Activated CD4-positive, alpha-beta T cell treated with anti-CD3 and anti-CD28 coated beads, Interleukin-2, amount 10 ng/mL, durations not matched to agents 7 days and 5 days (primary cell): ENCODE measurements at regions not wholly inside any gene's neighbourhood (a gene's known extent, or its start where the extent isn't known, plus 50 kb on each side); places are given as distances from the start of the nearest gene placed in this dataset.

ENCODE experiments used
- CTCF ChIA-PET: fragments of 350-600 bp; sonication (Branson Sonifier 250); formaldehyde crosslinking; loops from one replicate; lab custom pipeline; 2021; ENCODE audit warnings: antibody characterized with exemption; lab: Charles Lee
- POLR2A ChIA-PET: fragments of 350-600 bp; sonication (Branson Sonifier 250); formaldehyde crosslinking; loops from one replicate; lab custom pipeline; 2021; ENCODE audit warnings: antibody characterized with exemption; lab: Charles Lee
- DNase-seq: peaks from one replicate; pipeline ENCODE4 v3.0.0-alpha.2; 2020
- H3K27ac Mint-ChIP-seq: one replicate; pipeline ENCODE4 v1.8.0; 2021; ENCODE audit warnings: mild to moderate bottlenecking, moderate library complexity, mixed read lengths
- H3K27me3 Mint-ChIP-seq: one replicate; pipeline ENCODE4 v1.8.0; 2021; ENCODE audit warnings: mixed read lengths
- H3K36me3 Mint-ChIP-seq: one replicate; pipeline ENCODE4 v1.8.0; 2021; ENCODE audit warnings: low read depth, mixed read lengths
- H3K4me1 Mint-ChIP-seq: one replicate; pipeline ENCODE4 v1.8.0; 2021; ENCODE audit warnings: mixed read lengths
- H3K4me3 Mint-ChIP-seq: one replicate; pipeline ENCODE4 v1.8.0; 2021; ENCODE audit warnings: mild to moderate bottlenecking, moderate library complexity, mixed read lengths
- H3K9me3 Mint-ChIP-seq: one replicate; pipeline ENCODE4 v1.8.0; 2021; ENCODE audit warnings: mixed read lengths

DNA sequence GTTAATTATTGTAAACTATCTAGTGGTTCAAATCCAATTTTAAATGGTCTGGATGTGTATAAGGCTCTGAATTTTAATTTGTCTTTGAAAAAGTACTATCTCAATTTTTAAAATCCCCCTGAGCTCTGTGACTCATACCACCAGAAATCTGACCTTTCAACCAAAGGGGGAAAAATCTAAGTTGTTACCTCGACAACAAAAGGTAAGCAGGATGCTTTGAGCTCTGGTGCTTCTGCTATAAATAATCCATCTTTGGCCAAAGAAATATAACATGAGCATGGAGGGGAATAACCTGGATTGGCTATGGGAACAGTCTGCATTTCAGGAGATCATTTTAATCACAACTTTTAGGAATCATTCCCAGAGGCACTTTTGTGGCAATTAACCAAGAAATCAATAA lies 76.3 kb upstream of the PCSK1 start:
- no peak overlapping the region for H3K4me3 Mint-ChIP-seq
- H3K9me3 Mint-ChIP-seq, result no peaks in the 10 kb centered on the region
- peaks cover 3% of the 10 kb centered on the region for H3K27me3 Mint-ChIP-seq
- H3K4me1 Mint-ChIP-seq, result no peaks in the 10 kb centered on the region
- POLR2A ChIA-PET, result no interaction called here
- H3K36me3 Mint-ChIP-seq, result no peaks in the 10 kb centered on the region
- CTCF ChIA-PET, result no interaction called here
- DNase-seq, result no peak
- H3K27ac Mint-ChIP-seq, result no peak overlapping the region

GRCh38 chr5:96509721-96510350 lies 76.8 kb upstream of the PCSK1 start:
- Mint-ChIP-seq H3K4me1 (no peaks in the 10 kb centered on the region), H3K4me3 (no peak overlapping the region), H3K27ac (no peak overlapping the region), H3K9me3 (no peaks in the 10 kb centered on the region), H3K36me3 (no peaks in the 10 kb centered on the region), H3K27me3 (no peaks in the 10 kb centered on the region)
- POLR2A ChIA-PET, result no interaction called here
- CTCF ChIA-PET, result interaction anchor here (0.6 kb wide), 1 partner anchor 29 kb away, joined by 3 read pairs; no protein-coding TSS in a partner anchor
- no peak for DNase-seq

- ChIA-PET CTCF (interaction anchor here (1.6 kb wide), 1 partner anchor 17 kb away, joined by 3 read pairs; no protein-coding TSS in a partner anchor), POLR2A (no interaction called here)
- H3K27ac Mint-ChIP-seq, result no peak overlapping the region
- no peak overlapping the region for H3K4me3 Mint-ChIP-seq
- H3K36me3 Mint-ChIP-seq, result no peaks in the 10 kb centered on the region
- H3K27me3 Mint-ChIP-seq, result peaks cover 4% of the 10 kb centered on the region
- DNase-seq, result no peak
- no peaks in the 10 kb centered on the region for H3K9me3 Mint-ChIP-seq
- no peaks in the 10 kb centered on the region for H3K4me1 Mint-ChIP-seq
These were observed 83.6 kb upstream of the PCSK1 start for GRCh38 chr5:96516631-96517071.

GRCh38 chr5:96517295-96517694 lies 84.2 kb upstream of the PCSK1 start:
- POLR2A ChIA-PET, result no interaction called here
- Mint-ChIP-seq H3K27me3 (peaks cover 4% of the 10 kb centered on the region), H3K36me3 (no peaks in the 10 kb centered on the region)

DNA sequence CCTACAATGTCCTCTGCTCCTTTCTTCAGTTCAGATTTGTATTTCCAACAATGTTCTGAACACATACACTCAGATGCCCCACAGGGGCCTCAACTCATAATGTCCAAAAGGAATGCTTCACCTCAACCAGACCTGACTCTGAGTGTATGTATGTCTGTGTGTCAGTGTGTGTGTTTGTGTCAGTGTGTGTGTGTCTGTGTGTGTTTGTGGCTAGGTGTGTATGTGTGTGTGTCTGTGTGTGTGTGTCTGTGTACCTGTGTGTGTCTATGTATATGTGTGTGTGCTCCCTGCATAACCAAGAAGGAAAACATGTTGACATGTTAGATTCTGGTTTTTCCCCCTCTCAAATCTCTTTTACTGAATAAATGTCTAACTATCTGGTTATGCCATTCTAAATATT lies 87.3 kb upstream of the PCSK1 start:
- ChIA-PET POLR2A (no interaction called here), CTCF (interaction anchor here (0.7 to 1.0 kb wide), 2 partner anchors 10 to 592 kb away, joined by 3 read pairs; no protein-coding TSS in a partner anchor)
- Mint-ChIP-seq H3K4me1 (no peaks in the 10 kb centered on the region), H3K27ac (no peak overlapping the region), H3K4me3 (no peak overlapping the region), H3K9me3 (no peaks in the 10 kb centered on the region), H3K27me3 (peaks cover 4% of the 10 kb centered on the region), H3K36me3 (no peaks in the 10 kb centered on the region)
- no peak for DNase-seq

More at GRCh38 chr5:96517295-96517694, 84.2 kb upstream of the PCSK1 start:
- DNase-seq, result no peak
- no peak overlapping the region for H3K4me3 Mint-ChIP-seq
- H3K27ac Mint-ChIP-seq, result no peak overlapping the region
- CTCF ChIA-PET, result interaction anchor here (1.6 kb wide), 1 partner anchor 17 kb away, joined by 3 read pairs; no protein-coding TSS in a partner anchor
- no peaks in the 10 kb centered on the region for H3K4me1 Mint-ChIP-seq
- H3K9me3 Mint-ChIP-seq, result no peaks in the 10 kb centered on the region

DNA sequence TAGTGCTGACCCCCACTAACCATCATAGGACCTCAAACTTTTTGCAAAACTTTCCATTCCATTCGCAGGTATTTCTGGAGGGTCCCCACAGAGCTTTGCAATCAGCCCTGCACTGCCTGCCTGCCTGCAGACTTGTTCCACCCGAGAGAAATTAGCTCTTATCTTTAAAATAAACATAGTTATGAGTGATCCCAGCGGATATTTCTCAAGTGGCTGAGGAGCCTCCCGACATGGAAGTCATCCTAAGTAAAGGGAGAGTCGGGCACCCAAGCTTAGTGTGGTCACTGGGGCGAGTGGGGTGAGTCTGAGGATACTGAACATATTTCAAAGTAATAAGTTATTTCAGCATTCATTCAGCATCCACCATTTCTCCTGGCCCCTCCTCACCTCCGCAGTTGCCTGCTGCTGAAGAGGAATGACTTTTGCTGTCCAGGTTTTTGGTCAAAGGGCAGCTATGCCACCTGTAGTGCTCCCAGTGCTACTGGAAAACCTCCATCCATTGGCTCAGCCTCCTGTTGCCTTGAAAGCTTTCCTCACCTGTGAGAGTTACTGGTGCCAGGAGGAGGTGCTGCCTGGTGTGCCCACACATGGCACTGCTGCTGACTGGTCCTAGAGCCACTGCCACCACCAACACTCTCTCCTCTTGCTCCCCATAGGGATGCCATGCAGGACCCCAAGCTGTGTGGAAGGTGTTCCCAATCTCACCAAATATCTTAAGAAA lies 89.7 kb upstream of the PCSK1 start:
- H3K4me1 Mint-ChIP-seq, result no peaks in the 10 kb centered on the region
- CTCF ChIA-PET, result interaction anchor here (1.7 kb wide), 1 partner anchor 18 kb away, joined by 4 read pairs; no protein-coding TSS in a partner anchor
- H3K27me3 Mint-ChIP-seq, result no peaks in the 10 kb centered on the region

GRCh38 chr5:96527768-96528661 lies 95.0 kb upstream of the PCSK1 start:
- CTCF ChIA-PET, result interaction anchor here (1.0 to 1.1 kb wide), 2 partner anchors 10 to 38 kb away, joined by 3 to 4 read pairs; no protein-coding TSS in a partner anchor

More for the DNA sequence above, 89.7 kb upstream of the PCSK1 start:
- DNase-seq, result no peak
- no peaks in the 10 kb centered on the region for H3K36me3 Mint-ChIP-seq
- H3K9me3 Mint-ChIP-seq, result no peaks in the 10 kb centered on the region
- no peak overlapping the region for H3K4me3 Mint-ChIP-seq
- no peak overlapping the region for H3K27ac Mint-ChIP-seq
- POLR2A ChIA-PET, result interaction anchor here (0.6 kb wide), 1 partner anchor 245 kb away, joined by 5 read pairs; no protein-coding TSS in a partner anchor

GRCh38 chr5:96528826-96529474 lies 95.9 kb upstream of the PCSK1 start:
- Mint-ChIP-seq H3K36me3 (no peaks in the 10 kb centered on the region), H3K4me3 (no peak overlapping the region), H3K27ac (no peak overlapping the region), H3K4me1 (no peaks in the 10 kb centered on the region), H3K9me3 (no peaks in the 10 kb centered on the region), H3K27me3 (no peaks in the 10 kb centered on the region)
- DNase-seq, result no peak
- POLR2A ChIA-PET, result no interaction called here
- CTCF ChIA-PET, result interaction anchor here (0.6 to 1.1 kb wide), 3 partner anchors 26 to 145 kb away, joined by 3 to 4 read pairs (median 3); no protein-coding TSS in a partner anchor

More at GRCh38 chr5:96527768-96528661, 95.0 kb upstream of the PCSK1 start:
- DNase-seq, result no peak
- no peaks in the 10 kb centered on the region for H3K36me3 Mint-ChIP-seq
- H3K9me3 Mint-ChIP-seq, result no peaks in the 10 kb centered on the region
- no peaks in the 10 kb centered on the region for H3K27me3 Mint-ChIP-seq
- POLR2A ChIA-PET, result no interaction called here
- H3K4me1 Mint-ChIP-seq, result no peaks in the 10 kb centered on the region
- no peak overlapping the region for H3K27ac Mint-ChIP-seq
- no peak overlapping the region for H3K4me3 Mint-ChIP-seq

DNA sequence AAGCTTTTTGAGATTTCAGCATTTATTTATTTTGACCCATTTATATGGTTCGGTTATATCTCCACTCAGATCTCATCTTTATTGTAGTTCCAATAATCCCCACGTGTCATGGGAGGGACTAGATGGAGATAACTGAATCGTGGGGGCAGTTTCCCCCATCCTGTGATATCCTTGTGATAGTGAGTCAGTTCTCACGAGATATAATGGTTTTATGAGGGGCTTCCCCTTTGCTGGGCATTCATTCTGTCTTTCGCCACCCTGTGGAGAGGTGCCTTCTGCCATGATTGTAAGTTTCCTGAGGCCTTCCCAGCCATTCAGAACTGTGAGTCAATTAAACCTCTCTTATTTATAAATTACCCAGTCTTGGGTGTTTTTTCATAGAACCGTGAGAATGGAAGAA lies 96.5 kb upstream of the PCSK1 start:
- Mint-ChIP-seq H3K4me3 (no peak overlapping the region), H3K4me1 (no peaks in the 10 kb centered on the region)
- CTCF ChIA-PET, result interaction anchor here (0.7 to 1.5 kb wide), 3 partner anchors 10 to 97 kb away, joined by 3 to 4 read pairs (median 4); no protein-coding TSS in a partner anchor

DNA sequence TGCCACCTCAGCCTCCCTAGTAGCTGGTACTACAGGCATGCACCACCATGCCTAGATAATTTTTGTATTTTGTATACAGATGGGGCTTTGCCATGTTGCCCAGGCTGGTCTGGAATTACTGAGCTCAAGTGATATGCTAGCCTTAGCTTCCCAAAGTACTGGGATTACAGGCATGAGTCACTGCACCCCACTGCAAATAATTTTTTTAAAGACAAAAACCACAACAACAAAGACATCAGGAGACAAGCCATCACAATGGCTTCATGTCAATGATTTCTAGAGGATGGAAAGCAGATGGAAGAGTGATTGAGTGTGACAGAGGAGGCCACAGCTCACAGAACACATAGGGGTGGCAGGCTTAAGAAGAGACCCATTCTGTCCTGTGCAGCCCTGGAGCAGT lies 97.9 kb upstream of the PCSK1 start:
- Mint-ChIP-seq H3K27me3 (no peaks in the 10 kb centered on the region), H3K9me3 (peaks cover 3% of the 10 kb centered on the region), H3K4me1 (peaks cover 5% of the 10 kb centered on the region), H3K4me3 (no peak overlapping the region), H3K27ac (no peak overlapping the region), H3K36me3 (no peaks in the 10 kb centered on the region)
- ChIA-PET CTCF (interaction anchor here (0.6 to 1.5 kb wide), 2 partner anchors 9 to 11 kb away, joined by 3 to 4 read pairs; no protein-coding TSS in a partner anchor), POLR2A (no interaction called here)
- DNase-seq, result no peak

More for the DNA sequence above, 96.5 kb upstream of the PCSK1 start:
- Mint-ChIP-seq H3K27me3 (no peaks in the 10 kb centered on the region), H3K9me3 (no peaks in the 10 kb centered on the region), H3K27ac (no peak overlapping the region), H3K36me3 (no peaks in the 10 kb centered on the region)
- POLR2A ChIA-PET, result no interaction called here
- DNase-seq, result no peak

GRCh38 chr5:96533371-96533770 lies 100.3 kb upstream of the PCSK1 start:
- Mint-ChIP-seq H3K9me3 (peaks cover 5% of the 10 kb centered on the region), H3K4me3 (no peak overlapping the region), H3K4me1 (peaks cover 24% of the 10 kb centered on the region), H3K36me3 (peaks cover 6% of the 10 kb centered on the region), H3K27me3 (no peaks in the 10 kb centered on the region), H3K27ac (no peak overlapping the region)
- no peak for DNase-seq
- ChIA-PET POLR2A (interaction anchor here (0.8 kb wide), 1 partner anchor 49 kb away, joined by 4 read pairs; no protein-coding TSS in a partner anchor), CTCF (interaction anchor here (1.1 kb wide), 1 partner anchor 17 kb away, joined by 3 read pairs; no protein-coding TSS in a partner anchor)

- H3K4me3 Mint-ChIP-seq, result peak overlapping the region; percentile 17
- no peaks in the 10 kb centered on the region for H3K27me3 Mint-ChIP-seq
- peaks cover 34% of the 10 kb centered on the region for H3K4me1 Mint-ChIP-seq
- CTCF ChIA-PET, result no interaction called here
- H3K9me3 Mint-ChIP-seq, result peaks cover 8% of the 10 kb centered on the region
- H3K36me3 Mint-ChIP-seq, result peaks cover 10% of the 10 kb centered on the region
- peak; percentile 59 for DNase-seq
- POLR2A ChIA-PET, result no interaction called here
- peak overlapping the region; percentile 89 for H3K27ac Mint-ChIP-seq
These were observed 104.3 kb upstream of the PCSK1 start for GRCh38 chr5:96537386-96537785.
